GM18505 (cell line): ENCODE measurements at regions not wholly inside any gene's neighbourhood (a gene's known extent, or its start where the extent isn't known, plus 50 kb on each side); places are given as distances from the start of the nearest gene placed in this dataset.
A peak's percentile ranks its signal among the peaks of the same experiment; 100 is the strongest.

Source experiments
- ATAC-seq: cut with Tn5 transposase; IDR thresholded peaks from one replicate; pipeline ENCODE4 v1.9.1; 2021; ENCODE audit not compliant: unreplicated experiment
- POLR2A ChIP-seq: IDR thresholded peaks from 4 replicates; pipeline ENCODE4 v1.6.1; 2011; ENCODE audit warnings: borderline replicate concordance; ENCODE audit not compliant: insufficient read depth, insufficient read length; ENCODE audit errors: extremely low read depth

DNA sequence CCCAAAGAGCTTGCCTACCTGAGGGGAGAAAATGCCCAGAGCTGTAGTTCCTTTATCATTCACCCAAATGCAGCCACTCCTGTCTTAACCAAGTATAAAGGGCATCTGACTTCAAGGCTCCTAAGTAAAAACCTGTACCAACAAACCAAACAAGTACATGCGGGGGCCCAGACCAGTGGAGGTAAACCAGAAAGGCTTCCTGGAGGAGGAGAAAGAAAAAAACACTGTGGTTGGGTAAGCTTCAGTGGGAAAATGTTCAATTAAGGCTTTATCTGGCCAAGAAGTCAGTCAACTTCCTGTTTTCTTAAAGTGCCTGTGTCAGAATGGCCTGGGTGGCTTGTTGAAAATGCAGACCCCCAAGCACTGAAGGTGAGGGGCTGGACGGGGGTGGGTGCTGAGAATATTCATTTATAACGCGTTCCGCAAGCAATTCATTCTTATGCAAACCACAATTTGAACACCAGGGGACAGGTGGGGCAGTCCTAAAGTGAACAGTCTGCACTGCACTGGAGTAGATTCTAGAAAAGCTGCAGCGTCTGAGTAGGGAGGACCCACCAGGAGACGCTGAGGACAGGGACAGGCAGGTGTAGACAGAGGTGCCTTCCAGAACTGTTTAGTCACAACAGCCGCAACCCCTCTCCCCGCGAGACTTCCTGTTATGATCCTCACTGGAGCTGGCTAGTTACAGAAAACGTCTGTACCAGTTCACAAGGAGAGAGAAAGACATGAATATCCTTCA lies 467.1 kb downstream of the SOX9 start:
- TF ChIP-seq POLR2A, result no peak
- no peak for ATAC-seq

DNA sequence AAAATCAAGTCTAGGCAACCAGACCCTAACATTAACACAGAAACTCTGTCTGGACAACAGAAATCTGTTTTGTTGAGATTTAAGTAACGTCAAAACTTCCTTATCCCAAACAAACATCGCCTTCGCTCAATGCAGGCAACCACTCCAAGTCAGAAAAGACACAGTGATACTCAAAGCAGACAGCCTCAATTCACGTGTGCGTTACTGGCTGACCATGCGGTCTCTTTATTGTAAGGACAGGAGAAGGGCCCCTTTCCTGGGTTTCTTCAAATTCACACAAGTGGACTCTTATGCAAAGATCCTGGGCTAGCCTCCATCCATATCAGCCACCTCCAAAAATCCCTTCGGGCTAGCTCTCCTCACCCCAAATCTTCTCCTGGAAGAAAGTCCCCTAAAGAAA lies 467.7 kb downstream of the SOX9 start:
- ATAC-seq, result no peak
- TF ChIP-seq POLR2A, result no peak

DNA sequence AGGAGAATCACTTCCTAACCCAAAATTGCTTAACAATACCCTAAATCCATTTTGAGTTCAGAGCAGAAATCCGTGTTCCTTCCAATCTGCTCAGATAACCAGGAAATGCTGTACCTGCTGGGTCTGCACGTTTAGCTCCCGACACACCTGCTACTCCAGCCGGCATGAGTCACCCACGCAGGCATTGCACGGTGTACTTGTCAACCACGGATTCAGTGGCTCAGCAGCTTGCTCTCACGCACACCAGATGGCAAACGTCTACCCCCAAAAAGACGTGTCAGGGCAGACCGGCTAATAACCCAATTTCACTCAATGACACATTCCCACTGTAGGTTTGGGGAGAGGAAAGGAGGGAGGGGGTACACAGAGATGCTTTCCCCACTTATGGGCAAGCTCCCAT lies 468.1 kb downstream of the SOX9 start:
- TF ChIP-seq POLR2A, result no peak
- ATAC-seq, result no peak

DNA sequence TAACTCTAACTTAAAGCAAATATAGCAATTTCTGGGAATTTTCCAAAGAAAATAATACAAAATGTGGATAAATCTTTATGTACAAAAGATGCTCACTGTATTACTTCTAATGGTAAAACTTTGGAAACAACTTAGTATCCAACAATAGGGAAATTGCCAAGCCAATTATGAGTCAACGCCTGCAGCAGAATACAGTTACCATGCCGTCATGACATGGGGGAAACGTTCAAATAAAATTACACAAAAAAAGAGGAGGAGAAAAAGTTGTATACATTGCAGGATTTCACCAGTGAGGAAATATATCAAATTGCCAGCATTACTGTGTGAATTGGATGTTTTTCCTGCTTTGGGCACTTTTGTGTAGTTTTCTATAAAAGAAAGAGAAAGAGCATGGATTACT lies 469.6 kb downstream of the SOX9 start:
- ATAC-seq, result no peak
- TF ChIP-seq POLR2A, result no peak

DNA sequence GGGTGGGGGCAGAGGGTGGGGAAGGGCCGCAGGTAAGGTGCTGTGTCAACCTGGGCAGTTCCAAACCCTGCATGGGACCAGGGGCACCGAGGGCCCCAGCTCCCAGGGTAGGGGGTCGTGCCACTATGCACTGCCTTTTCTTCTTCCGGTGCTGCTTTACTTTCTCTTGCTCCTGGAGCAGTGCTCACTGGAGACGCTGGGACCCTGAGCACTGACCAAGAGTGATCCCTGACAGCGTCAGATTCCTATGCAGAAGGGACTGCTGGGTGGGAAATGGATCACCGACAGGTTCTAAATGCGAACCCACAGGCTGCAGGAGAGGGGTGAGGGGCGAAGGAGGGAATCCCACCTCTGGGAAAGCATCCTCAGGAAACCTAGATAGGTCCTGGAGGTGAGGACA lies 470.1 kb downstream of the SOX9 start:
- no peak for TF ChIP-seq POLR2A
- no peak for ATAC-seq

DNA sequence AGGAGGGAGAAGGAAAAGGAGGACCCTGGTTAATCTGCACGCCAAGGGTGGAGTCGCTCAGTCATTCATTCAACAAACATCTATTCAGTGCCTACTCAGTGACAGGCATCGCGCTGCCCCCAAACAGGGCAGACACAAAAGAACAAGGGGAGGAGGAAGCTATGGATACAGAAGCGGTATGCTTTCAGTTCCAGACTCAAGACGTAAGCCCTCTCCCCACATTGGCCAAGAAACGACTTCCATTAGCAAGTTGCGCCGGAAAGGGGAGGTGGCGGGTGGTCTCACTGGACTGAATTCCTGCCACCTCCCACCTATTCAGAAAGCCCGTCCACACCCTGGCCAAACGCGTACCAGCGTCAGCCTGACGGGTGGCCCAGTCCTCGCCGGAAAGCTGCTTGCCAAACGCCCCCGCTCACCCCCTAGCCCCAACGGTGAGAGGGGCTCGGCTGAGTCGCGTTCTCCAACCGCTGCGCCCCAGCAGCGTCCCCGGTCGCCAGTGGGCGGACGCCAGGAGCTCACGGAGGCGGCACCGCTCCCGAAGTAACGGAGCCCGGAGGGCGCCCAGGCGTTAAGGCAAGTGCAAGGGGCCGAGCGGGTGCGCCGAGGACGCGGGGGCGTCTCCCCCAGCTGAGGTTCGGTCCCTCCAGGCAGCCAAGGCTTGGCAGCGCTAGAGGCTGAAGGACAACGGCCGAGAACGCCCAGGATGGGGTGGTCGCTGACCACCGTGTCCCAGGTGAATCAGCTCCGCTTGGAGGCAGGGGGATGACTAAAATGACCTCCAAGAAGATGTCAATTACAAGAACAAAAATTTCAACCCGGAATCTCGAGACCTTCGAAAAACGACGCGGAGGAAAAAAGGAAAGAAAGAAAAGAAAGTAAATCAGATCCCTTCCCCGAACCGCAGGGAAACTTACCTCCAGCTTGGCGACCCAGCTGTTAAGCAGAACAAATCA lies 470.7 kb downstream of the SOX9 start:
- no peak for TF ChIP-seq POLR2A
- no peak for ATAC-seq

DNA sequence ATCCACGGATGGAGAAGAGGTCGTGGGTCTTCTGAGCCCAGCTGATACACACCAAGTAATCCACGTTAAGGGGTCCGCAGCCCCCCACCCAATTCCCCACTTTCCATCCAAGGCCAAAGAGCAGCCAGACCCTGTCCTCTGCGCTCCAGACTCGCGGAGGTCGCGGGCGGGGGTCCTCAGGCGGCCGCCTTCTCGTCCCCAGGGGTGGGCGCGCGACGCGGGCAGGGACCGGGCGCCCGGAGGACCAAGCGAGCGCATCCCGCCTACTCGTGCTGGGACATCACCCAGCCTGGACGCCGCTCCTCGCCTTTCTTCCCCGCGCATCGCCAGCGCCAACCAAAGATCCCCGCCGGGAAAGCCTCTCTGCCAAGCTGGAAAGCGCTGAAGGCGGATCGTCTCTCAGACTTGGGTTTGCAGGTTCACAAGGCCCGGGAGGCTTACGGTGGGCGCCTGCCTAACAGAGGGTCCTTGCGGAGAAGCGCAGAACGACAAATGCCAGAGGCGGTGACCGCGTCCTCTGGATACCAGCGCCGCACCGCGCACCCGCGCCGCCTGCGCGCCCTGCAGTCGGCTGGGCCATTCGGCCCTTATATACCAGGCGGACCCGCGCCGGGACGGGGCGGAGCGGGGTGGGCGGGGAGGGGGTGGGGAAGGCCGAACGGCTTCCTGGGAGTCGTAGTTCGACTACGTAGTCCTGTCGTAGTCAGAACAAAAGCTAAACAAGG lies 471.6 kb downstream of the SOX9 start:
- TF ChIP-seq POLR2A, result peak; percentile 51
- peak; percentile 67 for ATAC-seq

DNA sequence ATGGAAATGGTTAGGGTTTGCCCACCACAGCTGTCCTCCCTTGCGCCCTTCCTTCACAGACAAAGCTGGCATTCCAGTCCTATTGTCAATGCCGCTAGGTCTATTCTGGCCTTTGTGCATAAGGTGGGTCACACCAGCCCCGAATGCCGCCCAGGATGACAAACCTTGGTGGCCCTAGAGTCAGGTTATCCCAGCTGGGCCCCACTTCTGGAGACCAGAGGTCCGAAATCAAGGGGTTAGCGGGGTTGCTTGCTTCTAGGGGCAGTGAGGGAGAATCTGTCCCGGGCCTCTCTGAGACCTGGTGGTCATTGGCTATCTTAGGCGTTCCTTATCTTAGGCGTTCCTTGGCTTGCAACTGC lies 472.1 kb downstream of the SOX9 start:
- TF ChIP-seq POLR2A, result no peak
- no peak for ATAC-seq

DNA sequence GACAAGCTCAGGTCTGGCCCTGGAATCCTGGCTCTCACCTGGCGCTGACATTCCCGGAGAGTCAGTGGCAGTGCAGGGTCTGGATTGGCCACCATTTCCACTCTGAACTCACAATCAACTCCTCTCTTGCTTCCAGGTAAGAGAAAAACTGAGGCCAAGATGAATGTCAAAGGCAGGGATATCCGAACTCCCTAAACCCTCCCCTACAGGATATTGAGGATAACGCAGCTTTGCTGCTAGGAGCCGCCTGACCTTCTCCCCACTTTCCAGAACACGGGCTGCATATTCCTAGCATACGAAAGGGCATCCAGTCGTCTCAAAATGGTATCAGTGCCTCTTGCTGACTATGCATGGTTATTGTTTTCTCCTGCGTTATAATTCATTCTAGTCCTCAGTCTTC lies 473.4 kb downstream of the SOX9 start:
- no peak for ATAC-seq
- TF ChIP-seq POLR2A, result no peak
